UCSD-AML1 (cell line): ENCODE measurements at regions not wholly inside any gene's neighbourhood (a gene's known extent, or its start where the extent isn't known, plus 50 kb on each side); places are given as distances from the start of the nearest gene placed in this dataset.

Source experiments
- DNase-seq: peaks from one replicate; lab custom pipeline; 2025; ENCODE audit not compliant: unreplicated experiment; lab: John Stamatoyannopoulos, UW

GRCh38 chr1:208413006-208413405 lies 168.8 kb upstream of the PLXNA2 start:
- DNase-seq: no peak

GRCh38 chr1:208418667-208419066 lies 174.5 kb upstream of the PLXNA2 start:
- DNase-seq: no peak

- DNase-seq: no peak
These were observed 175.7 kb upstream of the PLXNA2 start for GRCh38 chr1:208419746-208420420.

- no peak for DNase-seq
These were observed 176.5 kb upstream of the PLXNA2 start for GRCh38 chr1:208420696-208421095.

GRCh38 chr1:208421486-208421885 lies 177.3 kb upstream of the PLXNA2 start:
- DNase-seq: no peak

GRCh38 chr1:208423526-208423925 lies 179.3 kb upstream of the PLXNA2 start:
- no peak for DNase-seq

- no peak for DNase-seq
These were observed 180.9 kb upstream of the PLXNA2 start for GRCh38 chr1:208425096-208425495.

GRCh38 chr1:208430220-208430619 lies 186.0 kb upstream of the PLXNA2 start:
- DNase-seq: no peak

GRCh38 chr1:208431721-208432120 lies 187.5 kb upstream of the PLXNA2 start:
- DNase-seq: no peak

- DNase-seq: no peak
These were observed 188.2 kb upstream of the PLXNA2 start for GRCh38 chr1:208432346-208432745.

GRCh38 chr1:208433086-208433485 lies 188.9 kb upstream of the PLXNA2 start:
- DNase-seq: no peak

- DNase-seq: no peak
These were observed 189.8 kb upstream of the PLXNA2 start for GRCh38 chr1:208433971-208434370.

- no peak for DNase-seq
These were observed 193.2 kb upstream of the PLXNA2 start for GRCh38 chr1:208437401-208437800.

- no peak for DNase-seq
These were observed 194.0 kb upstream of the PLXNA2 start for GRCh38 chr1:208438112-208438699.

- no peak for DNase-seq
These were observed 201.6 kb upstream of the PLXNA2 start for GRCh38 chr1:208445758-208446203.

GRCh38 chr1:208446271-208446691 lies 202.1 kb upstream of the PLXNA2 start:
- no peak for DNase-seq

GRCh38 chr1:208448425-208448824 lies 204.2 kb upstream of the PLXNA2 start:
- DNase-seq: no peak

GRCh38 chr1:208449951-208450350 lies 205.8 kb upstream of the PLXNA2 start:
- no peak for DNase-seq

- no peak for DNase-seq
These were observed 206.8 kb upstream of the PLXNA2 start for GRCh38 chr1:208450958-208451357.

GRCh38 chr1:208455821-208456220 lies 211.6 kb upstream of the PLXNA2 start:
- DNase-seq: no peak

GRCh38 chr1:208456487-208456886 lies 212.3 kb upstream of the PLXNA2 start:
- DNase-seq: no peak

GRCh38 chr1:208460823-208461222 lies 216.6 kb upstream of the PLXNA2 start:
- no peak for DNase-seq

- DNase-seq: no peak
These were observed 217.5 kb upstream of the PLXNA2 start for GRCh38 chr1:208461680-208462079.
